GM18502 (cell line): ENCODE measurements at regions not wholly inside any gene's neighbourhood (a gene's known extent, or its start where the extent isn't known, plus 50 kb on each side); places are given as distances from the start of the nearest gene placed in this dataset.
"Not testable (repeated sequence)": the region's sequence is repeated elsewhere in the genome, so short reads cannot be mapped to it uniquely, and the experiment has no call there.

Experiments used
- ATAC-seq: cut with Tn5 transposase; IDR thresholded peaks from one replicate; pipeline ENCODE4 v1.9.1; 2021; ENCODE audit warnings: mild to moderate bottlenecking; ENCODE audit not compliant: unreplicated experiment, poor library complexity

DNA sequence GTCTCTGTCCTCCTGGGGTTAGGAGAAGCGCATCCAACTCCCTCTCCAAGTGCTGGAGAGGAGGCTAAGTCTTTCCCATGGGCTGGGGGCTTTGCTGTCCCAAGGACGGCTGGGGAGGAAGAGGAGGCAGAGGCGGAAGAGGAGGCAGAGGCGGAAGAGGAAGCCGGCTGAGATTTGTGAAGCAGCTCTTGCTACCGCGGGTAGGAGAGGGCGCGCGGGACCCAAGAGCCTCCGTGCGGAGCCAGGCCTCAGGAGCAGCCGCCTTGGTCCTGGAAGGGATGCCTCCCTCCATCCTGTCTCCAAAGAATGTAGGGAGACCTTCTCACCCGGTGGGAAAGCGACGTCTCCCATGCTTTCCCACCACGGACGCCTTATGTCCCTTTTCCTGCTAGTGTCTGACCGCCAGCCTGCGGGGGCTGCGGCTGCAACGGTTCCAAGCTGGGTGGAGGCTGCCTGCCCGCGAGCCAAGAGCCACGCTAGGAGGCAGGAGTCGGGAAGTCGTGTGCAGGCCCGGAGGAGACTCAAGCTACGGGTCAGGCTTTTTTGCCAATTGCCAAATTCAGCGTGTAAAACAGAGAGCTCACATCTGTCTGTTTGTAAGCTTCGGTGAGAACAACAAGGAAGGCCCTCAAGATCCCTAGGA is 320.3 kb downstream of the FAM72C start:
- ATAC-seq, result no peak

DNA sequence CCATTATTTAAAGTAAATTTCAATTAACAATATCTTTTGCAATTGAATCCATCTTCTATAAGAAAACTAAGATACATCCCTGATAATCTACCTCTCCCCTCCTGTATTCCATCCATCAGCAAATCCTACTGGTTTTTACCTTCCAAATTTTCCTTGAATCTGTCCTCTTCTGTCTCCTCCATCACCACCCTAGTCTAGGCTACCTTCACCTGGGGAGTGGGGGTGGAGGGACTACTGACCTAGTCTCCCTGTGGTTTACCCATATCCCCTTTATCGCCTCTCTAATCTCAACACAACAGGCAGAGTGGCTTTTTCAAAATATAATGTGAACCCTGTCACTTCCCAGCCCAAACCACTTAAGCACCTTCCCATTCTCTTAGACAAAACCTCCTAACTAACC is 327.8 kb downstream of the FAM72C start:
- not testable (repeated sequence) for ATAC-seq

- no peak for ATAC-seq
Measured at GRCh38 chr1:143643148-143643885, 328.5 kb downstream of the FAM72C start.

- no peak for ATAC-seq
Measured at GRCh38 chr1:143625886-143626285, 345.9 kb downstream of the FAM72C start.

DNA sequence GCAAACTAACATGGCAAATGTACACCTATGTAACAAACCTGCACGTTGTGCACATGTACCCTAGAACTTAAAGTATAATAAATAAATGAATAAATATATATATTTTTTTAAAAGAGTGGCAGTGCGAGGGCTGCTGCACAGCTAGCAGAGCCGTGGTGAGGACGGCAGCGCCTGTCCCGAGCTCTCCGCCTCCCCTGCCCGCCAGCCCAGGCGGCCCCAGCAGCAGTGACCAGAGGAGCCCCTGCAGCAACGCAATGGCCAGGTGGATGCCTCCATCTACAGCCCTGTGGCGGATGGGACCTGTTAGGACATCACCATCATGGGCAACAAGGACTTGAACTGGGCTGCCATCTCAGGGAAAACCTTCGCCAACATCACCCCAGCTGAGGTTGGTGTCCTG is 351.9 kb downstream of the FAM72C start:
- ATAC-seq, result no peak

- no peak for ATAC-seq
Measured at GRCh38 chr1:143611159-143611558, 360.6 kb downstream of the FAM72C start.

DNA sequence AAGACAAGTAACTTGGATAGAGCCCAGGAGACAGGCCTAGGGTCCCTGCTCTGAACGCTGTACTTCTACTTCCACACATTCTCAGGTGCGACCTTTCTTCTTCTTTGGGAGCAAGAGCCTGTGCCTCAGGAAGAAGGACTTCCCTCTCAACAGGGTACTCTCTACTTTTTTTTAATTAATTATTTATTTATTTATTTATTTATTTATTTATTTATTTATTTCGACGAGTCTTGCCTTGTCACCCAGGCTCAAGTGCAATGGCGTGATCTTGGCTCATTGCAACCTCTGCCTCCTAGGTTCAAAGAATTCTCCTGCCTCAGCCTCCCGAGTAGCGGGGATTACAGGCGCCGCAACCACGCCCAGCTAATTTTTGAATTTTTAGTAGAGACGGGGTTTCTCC is 361.6 kb downstream of the FAM72C start:
- no peak for ATAC-seq

DNA sequence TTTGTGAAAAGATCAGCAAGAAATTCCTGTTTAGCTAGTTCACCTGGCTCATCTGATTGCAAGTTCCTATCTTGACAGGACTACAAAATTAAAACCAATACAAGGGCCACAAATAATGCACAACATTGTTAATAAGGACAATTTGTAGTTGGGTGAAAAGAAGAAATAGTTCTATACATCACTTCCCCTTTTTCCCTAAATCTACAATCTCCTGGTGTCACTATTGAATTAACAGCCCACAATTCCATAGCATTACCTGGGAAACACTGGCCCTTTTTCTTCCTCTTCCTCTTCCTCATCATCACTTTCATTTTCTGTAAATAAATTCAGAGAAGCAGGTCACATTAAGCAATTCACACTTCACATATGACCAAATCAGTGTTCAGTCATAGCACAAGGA is 366.9 kb downstream of the FAM72C start:
- ATAC-seq, result no peak

DNA sequence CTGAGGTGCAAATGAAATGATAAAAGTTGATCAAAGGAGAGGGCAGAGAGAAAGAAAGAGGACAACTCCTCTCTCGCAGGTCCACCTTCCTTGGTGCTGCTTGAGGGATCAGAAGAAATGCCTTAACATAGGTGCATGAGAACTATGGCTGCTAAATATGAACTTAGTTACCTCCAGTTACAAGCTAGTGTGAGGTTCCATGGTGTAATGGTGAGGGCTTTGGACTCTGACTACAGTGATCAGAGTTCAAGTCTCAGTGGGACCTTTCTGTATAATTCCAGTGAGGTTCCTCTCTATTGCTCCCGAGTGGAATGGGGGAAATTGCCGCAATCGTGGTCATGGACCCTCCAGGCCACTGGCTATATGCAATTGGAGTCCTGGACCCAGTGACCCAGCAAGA is 387.3 kb downstream of the FAM72C start:
- ATAC-seq, result no peak

DNA sequence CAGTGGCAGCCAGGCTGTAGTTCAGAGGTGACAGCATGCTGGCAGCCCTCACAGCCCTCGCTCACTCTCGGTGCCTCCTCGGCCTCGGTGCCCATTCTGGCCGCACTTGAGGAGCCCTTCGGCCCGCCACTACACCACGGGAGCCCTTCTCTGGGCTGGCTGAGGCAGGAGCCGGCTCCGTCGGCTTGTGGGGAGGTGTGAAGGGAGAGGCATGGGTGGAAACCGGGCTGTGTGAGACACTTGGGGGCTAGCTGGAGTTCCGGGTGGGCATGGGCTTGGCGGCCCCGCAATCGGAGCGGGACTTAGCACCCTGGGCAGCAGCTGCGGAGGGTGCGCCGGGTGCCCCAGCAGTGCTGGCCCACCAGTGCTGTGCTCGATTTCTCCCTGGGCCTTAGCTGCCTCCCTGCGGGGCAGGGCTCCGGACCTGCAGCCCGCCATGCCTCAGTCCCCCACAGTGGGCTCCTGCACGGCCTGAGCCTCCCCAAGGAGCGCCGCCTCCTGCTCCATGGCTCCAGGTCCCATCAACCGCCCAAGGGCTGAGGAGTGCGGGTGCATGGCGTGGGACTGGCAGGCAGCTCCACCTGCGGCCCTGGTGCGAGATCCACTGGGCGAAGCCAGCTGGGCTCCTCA is 396.8 kb downstream of the FAM72C start:
- ATAC-seq, result no peak

DNA sequence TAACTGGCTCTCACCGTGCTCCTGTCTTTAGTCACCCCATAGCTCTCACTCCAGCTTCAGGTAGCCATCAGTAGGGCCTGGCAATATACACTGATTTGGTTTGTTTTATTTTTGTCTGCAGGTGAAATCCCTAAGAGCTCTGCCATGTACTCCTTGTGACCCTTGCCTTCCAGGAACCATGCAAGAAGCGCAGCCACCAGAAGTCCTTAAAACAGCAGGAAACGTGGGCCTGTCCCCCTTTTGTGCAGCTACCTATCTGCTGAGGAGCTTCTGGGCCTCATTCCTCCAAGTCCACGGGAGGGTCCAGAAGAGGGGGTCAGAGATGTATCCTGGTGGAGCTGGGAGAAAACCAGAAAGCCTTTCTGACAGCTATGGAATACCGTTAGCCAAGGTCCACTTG is 399.1 kb downstream of the FAM72C start:
- ATAC-seq, result not testable (repeated sequence)

DNA sequence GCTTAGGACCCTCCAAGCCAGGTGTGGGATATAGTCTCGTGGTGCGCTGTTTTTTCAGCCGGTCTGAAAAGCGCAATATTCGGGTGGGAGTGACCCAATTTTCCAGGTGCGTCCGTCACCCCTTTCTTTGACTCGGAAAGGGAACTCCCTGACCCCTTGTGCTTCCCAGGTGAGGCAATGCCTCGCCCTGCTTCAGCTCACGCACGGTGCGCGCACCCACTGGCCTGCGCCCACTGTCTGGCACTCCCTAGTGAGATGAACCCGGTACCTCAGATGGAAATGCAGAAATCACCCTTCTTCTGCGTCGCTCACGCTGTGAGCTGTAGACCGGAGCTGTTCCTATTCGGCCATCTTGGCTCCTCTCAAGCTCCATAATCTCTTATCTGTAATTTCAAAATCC is 408.0 kb downstream of the FAM72C start:
- not testable (repeated sequence) for ATAC-seq

- no peak for ATAC-seq
Measured at GRCh38 chr1:143553627-143554026, 418.2 kb downstream of the FAM72C start.

DNA sequence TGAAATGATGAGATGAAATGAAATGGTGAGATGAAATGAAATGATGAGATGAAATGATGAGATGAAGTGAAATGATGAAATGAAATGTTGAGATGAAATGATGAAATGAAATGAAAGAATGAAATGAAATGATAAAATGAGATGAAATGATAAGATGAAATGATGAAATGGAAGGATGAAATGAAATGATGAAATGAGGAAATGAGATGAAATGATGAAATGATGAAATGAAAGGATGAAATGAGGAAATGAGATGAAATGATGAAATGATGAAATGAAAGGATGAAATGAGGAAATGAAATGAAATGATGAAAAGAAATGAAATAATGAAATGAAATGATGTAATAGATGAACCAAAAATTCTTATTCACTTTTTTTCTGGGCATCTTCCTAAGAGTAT is 467.1 kb downstream of the FAM72C start:
- ATAC-seq, result not testable (repeated sequence)

GRCh38 chr1:143504080-143504479 is 467.7 kb downstream of the FAM72C start:
- ATAC-seq, result not testable (repeated sequence)

GRCh38 chr1:143503048-143503447 is 468.7 kb downstream of the FAM72C start:
- not testable (repeated sequence) for ATAC-seq

DNA sequence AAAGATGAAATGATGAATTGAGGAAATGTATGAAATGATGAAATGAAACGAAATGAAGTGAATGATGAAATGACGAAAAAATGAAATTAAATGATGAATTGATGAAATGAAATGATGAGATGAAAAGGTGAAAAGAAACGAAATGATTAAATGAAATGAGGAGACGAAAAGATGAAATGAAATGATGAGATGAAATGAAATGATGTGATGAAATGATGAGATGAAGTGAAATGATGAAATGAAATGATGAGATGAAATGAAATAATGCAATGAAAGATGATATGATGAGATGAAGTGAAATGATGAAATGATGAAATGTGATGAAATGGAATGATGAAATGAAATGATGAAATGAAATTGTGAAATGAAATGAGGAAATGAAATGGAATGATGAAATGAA is 469.7 kb downstream of the FAM72C start:
- ATAC-seq, result not testable (repeated sequence)

GRCh38 chr1:143498059-143498749 is 473.6 kb downstream of the FAM72C start:
- not testable (repeated sequence) for ATAC-seq

GRCh38 chr1:143497374-143497747 is 474.4 kb downstream of the FAM72C start:
- ATAC-seq, result no peak

DNA sequence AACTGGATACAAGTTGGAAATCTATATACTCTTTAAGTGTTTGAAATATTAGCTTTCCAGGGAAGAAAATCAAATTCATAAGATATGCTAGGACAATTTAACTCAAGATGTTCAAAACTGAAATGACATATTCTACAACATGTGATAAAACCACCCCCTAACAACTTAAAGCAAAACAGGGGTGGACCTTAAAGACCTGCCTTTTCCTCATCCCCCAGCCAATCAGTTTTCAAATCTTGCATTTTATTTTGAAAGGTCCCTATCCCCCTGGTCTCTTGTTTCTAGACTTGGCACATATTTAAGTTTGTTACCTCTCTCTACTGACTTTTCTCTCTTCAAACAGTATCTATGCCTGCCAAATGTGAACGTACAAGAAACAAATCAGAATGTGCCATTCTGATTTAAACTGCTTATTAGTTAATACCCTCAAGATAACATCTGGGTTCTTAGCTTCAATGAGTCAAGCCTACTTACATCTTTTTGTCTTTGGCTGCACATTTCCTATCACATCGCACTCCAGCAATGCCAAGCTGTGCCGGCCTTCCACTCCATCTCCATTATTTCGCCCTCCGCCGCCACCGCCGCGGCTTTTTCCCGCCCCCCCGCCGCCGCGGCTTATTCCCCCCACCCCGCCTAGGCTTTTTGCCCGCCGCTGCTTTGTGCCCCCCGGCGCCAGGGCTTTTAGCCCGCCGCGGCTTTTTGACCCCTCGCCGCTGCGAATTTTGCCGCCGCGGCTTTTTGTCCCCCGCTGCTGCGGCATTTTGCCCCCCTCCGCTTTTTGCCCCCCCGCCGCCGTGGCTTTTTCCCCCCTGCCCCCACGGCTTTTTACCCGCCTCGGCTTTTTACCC is 475.0 kb downstream of the FAM72C start:
- ATAC-seq, result not testable (repeated sequence)
